ENCODE measurements at regions not wholly inside any gene's neighbourhood (a gene's known extent, or its start where the extent isn't known, plus 50 kb on each side); places are given as distances from the start of the nearest gene placed in this dataset.

GRCh38 chr12:108400056-108400455, 60.9 kb upstream of the CMKLR1 start:
- H3K4me3 ChIP-seq (ENCODE audit: low read depth, low read length), result no peak overlapping the region
- TF ChIP-seq CTCF (IDR thresholded peaks at IDR 0.05; ENCODE audit: insufficient read depth, low read depth, low read length), result no peak
- DNase-seq (ENCODE audit: low read depth), result no peak

GRCh38 chr12:108399514-108399913, 60.4 kb upstream of the CMKLR1 start:
- TF ChIP-seq CTCF (IDR thresholded peaks at IDR 0.05; ENCODE audit: insufficient read depth, low read depth, low read length), result no peak
- no peak for DNase-seq (ENCODE audit: low read depth)
- no peak overlapping the region for H3K4me3 ChIP-seq (ENCODE audit: low read depth, low read length)

- no peak overlapping the region for H3K4me3 ChIP-seq (ENCODE audit: low read depth, low read length)
- no peak for TF ChIP-seq CTCF (IDR thresholded peaks at IDR 0.05; ENCODE audit: insufficient read depth, low read depth, low read length)
- DNase-seq (ENCODE audit: low read depth), result peak; percentile 36
Observed at GRCh38 chr12:108394196-108394595, 55.1 kb upstream of the CMKLR1 start.

GRCh38 chr12:108392284-108392683, 53.2 kb upstream of the CMKLR1 start:
- no peak for DNase-seq (ENCODE audit: low read depth)
- H3K4me3 ChIP-seq (ENCODE audit: low read depth, low read length), result no peak overlapping the region
- TF ChIP-seq CTCF (IDR thresholded peaks at IDR 0.05; ENCODE audit: insufficient read depth, low read depth, low read length), result no peak

- no peak for TF ChIP-seq CTCF (IDR thresholded peaks at IDR 0.05; ENCODE audit: insufficient read depth, low read depth, low read length)
- DNase-seq (ENCODE audit: low read depth), result no peak
- H3K4me3 ChIP-seq (ENCODE audit: low read depth, low read length), result no peak overlapping the region
Observed at GRCh38 chr12:108390495-108391203, 51.5 kb upstream of the CMKLR1 start.

DNA sequence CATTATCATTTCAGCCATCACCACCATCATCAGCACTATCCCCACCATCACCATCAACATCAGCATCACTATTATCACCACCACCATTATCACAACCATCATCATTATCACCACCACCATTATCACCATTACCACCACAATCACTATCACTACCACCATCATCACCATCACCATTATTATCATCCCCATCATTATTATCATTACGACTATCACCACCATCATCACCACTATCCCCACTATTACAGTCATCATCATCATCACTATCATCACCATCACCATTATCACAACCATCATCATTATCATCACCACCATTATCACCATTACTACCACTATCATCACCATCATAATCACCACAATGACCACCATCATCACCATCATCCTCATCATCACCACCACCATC, 50.4 kb upstream of the CMKLR1 start:
- TF ChIP-seq CTCF (IDR thresholded peaks at IDR 0.05; ENCODE audit: insufficient read depth, low read depth, low read length), result no peak
- no peak overlapping the region for H3K4me3 ChIP-seq (ENCODE audit: low read depth, low read length)
- no peak for DNase-seq (ENCODE audit: low read depth)
